ENCODE measurements at regions not wholly inside any gene's neighbourhood (a gene's known extent, or its start where the extent isn't known, plus 50 kb on each side); places are given as distances from the start of the nearest gene placed in this dataset.

DNA sequence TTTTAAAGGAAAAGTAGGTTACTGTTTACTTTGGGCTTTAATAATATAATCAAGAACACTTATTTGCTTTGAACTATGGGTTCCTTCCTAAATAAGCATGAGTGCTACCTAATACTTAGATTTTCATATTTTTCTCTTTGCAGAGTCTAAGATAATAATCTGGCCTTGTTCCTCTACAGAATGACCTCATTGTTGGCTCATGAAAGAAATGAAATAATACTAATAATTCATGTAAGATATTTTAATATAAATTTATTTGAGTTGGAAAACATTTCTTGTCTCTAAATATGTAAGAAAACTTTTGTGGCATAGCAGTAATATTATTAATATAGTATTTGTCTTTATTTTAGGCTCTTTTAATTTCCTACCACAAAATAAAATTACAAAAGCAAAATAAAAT is 601.3 kb downstream of the IQCM start:
- no peak overlapping the region for H3K9ac ChIP-seq (ENCODE audit: low read length)
- H3K9me3 ChIP-seq (ENCODE audit: insufficient read depth, low read length) = no peaks in the 10 kb centered on the region
- H3K9me2 ChIP-seq (replicated peaks; ENCODE audit: insufficient read depth, low read length) = no peaks in the 10 kb centered on the region
- H2AFZ ChIP-seq (ENCODE audit: low read depth, low read length, severe bottlenecking) = no peak overlapping the region
- no peak overlapping the region for H3K27ac ChIP-seq (ENCODE audit: low read depth, low read length)
- TF ChIP-seq, protein P1, sequence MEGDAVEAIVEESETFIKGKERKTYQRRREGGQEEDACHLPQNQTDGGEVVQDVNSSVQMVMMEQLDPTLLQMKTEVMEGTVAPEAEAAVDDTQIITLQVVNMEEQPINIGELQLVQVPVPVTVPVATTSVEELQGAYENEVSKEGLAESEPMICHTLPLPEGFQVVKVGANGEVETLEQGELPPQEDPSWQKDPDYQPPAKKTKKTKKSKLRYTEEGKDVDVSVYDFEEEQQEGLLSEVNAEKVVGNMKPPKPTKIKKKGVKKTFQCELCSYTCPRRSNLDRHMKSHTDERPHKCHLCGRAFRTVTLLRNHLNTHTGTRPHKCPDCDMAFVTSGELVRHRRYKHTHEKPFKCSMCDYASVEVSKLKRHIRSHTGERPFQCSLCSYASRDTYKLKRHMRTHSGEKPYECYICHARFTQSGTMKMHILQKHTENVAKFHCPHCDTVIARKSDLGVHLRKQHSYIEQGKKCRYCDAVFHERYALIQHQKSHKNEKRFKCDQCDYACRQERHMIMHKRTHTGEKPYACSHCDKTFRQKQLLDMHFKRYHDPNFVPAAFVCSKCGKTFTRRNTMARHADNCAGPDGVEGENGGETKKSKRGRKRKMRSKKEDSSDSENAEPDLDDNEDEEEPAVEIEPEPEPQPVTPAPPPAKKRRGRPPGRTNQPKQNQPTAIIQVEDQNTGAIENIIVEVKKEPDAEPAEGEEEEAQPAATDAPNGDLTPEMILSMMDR (IDR thresholded peaks at IDR 0.05; ENCODE audit: insufficient read depth, low read length, poor library complexity, severe bottlenecking) = no peak
- TF ChIP-seq EZH2phosphoT487 (conservative IDR thresholded peaks at IDR 0.05; ENCODE audit: low read length) = no peak
- H3K79me2 ChIP-seq (ENCODE audit: insufficient read depth, low read length) = no peaks in the 10 kb centered on the region
- H3K4me2 ChIP-seq (ENCODE audit: low read depth, low read length, poor library complexity, severe bottlenecking) = no peak overlapping the region
- H3K4me3 ChIP-seq (ENCODE audit: insufficient read depth, low read length, poor library complexity, severe bottlenecking) = no peak overlapping the region
- no peaks in the 10 kb centered on the region for H3K36me3 ChIP-seq (ENCODE audit: low read length)
- H4K20me1 ChIP-seq (ENCODE audit: low read depth, low read length) = no peaks in the 10 kb centered on the region
- H3K27me3 ChIP-seq (ENCODE audit: low read length) = no peaks in the 10 kb centered on the region
- no peaks in the 10 kb centered on the region for H3F3A ChIP-seq (ENCODE audit: insufficient read depth)

DNA sequence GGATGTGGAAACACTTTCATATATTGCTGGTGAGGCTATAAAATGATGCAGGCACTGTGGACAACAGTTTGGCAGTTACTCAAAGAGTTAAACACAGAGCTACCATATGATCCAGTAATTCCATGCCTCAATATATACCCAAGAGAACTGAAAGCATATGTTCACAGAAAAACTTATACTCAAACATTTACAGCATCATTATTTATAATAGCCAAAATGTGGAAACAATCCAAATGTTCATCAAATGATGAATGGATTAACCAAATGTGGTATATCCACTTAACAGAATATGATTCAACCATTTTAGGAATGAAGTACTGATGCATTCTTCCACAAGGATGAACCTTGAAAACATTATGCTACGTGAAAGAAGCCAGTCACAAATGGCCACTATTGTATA is 603.8 kb downstream of the IQCM start:
- Histone ChIP-seq H3K79me2 (ENCODE audit: insufficient read depth, low read length) (no peaks in the 10 kb centered on the region), H3K4me3 (ENCODE audit: insufficient read depth, low read length, poor library complexity, severe bottlenecking) (no peak overlapping the region), H3K9me3 (ENCODE audit: insufficient read depth, low read length) (no peaks in the 10 kb centered on the region), H3K27ac (ENCODE audit: low read depth, low read length) (no peak overlapping the region), H3K9me2 (replicated peaks; ENCODE audit: insufficient read depth, low read length) (no peaks in the 10 kb centered on the region), H2AFZ (ENCODE audit: low read depth, low read length, severe bottlenecking) (no peak overlapping the region), H4K20me1 (ENCODE audit: low read depth, low read length) (no peaks in the 10 kb centered on the region), H3K36me3 (ENCODE audit: low read length) (no peaks in the 10 kb centered on the region), H3F3A (ENCODE audit: insufficient read depth) (no peaks in the 10 kb centered on the region), H3K9ac (ENCODE audit: low read length) (no peak overlapping the region), H3K4me2 (ENCODE audit: low read depth, low read length, poor library complexity, severe bottlenecking) (no peak overlapping the region), H3K27me3 (ENCODE audit: low read length) (no peaks in the 10 kb centered on the region)
- TF ChIP-seq, protein P1 (IDR thresholded peaks at IDR 0.05; ENCODE audit: insufficient read depth, low read length, poor library complexity, severe bottlenecking) = no peak
- TF ChIP-seq EZH2phosphoT487 (conservative IDR thresholded peaks at IDR 0.05; ENCODE audit: low read length) = no peak

DNA sequence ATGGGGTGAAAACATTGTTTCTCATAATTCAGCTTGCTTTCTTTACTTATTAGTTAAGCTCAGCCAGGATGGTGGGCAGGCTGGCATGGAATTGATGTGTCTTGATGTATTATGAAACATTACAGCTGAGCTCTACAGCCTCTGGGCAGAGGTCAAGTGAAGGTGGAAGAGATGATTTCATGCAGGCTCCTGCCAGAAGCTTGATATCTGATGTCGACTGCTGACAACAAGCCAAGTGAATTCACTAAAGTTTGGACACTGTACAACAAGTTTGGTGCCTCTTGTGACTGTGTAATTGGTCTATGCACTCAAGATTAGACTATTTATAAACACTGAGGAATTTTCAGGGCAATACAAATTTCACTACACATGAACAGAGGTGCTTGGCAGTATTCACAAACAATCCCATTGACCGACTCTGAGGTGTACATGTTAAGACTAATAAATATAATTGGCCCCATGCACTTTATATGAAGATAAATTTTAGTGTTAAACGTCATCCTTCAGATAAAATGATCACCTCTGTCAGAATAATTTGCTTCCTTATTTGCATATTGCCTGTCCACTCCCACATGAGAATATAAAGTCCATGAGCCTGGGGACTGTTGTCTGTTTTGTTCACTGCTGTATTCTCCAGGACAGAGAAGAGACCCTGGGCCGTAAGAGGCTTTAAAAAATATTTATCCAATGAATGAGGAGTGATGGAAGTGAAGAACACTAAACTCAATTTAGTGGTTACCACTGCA is 612.2 kb downstream of the IQCM start:
- TF ChIP-seq, protein P1 (IDR thresholded peaks at IDR 0.05; ENCODE audit: insufficient read depth, low read length, poor library complexity, severe bottlenecking) = no peak
- TF ChIP-seq EZH2phosphoT487 (conservative IDR thresholded peaks at IDR 0.05; ENCODE audit: low read length) = no peak
- Histone ChIP-seq H2AFZ (ENCODE audit: low read depth, low read length, severe bottlenecking) (no peak overlapping the region), H3K9me3 (ENCODE audit: insufficient read depth, low read length) (no peaks in the 10 kb centered on the region), H3F3A (ENCODE audit: insufficient read depth) (no peaks in the 10 kb centered on the region), H3K36me3 (ENCODE audit: low read length) (no peaks in the 10 kb centered on the region), H3K4me3 (ENCODE audit: insufficient read depth, low read length, poor library complexity, severe bottlenecking) (no peak overlapping the region), H3K27ac (ENCODE audit: low read depth, low read length) (no peak overlapping the region), H4K20me1 (ENCODE audit: low read depth, low read length) (no peaks in the 10 kb centered on the region), H3K4me2 (ENCODE audit: low read depth, low read length, poor library complexity, severe bottlenecking) (no peak overlapping the region), H3K9me2 (replicated peaks; ENCODE audit: insufficient read depth, low read length) (no peaks in the 10 kb centered on the region), H3K79me2 (ENCODE audit: insufficient read depth, low read length) (no peaks in the 10 kb centered on the region), H3K27me3 (ENCODE audit: low read length) (no peaks in the 10 kb centered on the region), H3K9ac (ENCODE audit: low read length) (no peak overlapping the region)
